ENCODE measurements at regions not wholly inside any gene's neighbourhood (a gene's known extent, or its start where the extent isn't known, plus 50 kb on each side); places are given as distances from the start of the nearest gene placed in this dataset.

DNA sequence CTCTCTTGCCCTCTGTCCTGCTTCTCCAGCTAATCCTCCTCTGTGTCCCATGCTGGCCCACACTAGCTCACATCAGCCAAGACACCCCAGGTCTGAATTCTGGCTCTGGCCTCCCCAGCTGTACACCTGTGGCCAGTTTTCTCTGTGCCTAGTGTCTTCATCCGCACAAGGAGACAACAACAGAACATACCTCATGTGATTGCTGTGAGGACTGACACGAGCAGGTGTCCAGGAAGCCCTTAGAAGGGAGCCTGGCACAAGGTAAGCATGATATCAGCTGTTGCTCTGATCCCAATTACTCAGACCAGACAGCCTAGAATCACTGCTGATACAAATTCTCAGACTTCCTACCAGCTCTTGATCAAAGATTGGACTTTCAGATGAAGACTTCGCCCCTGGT is 71.2 kb upstream of the GJB5 start:
- Histone ChIP-seq H3K27me3 (no peaks in the 10 kb centered on the region), H3K27ac (peak overlapping the region; percentile 83), H3K9ac (ENCODE audit: low read depth in 2 of 2, low read length in 2 of 2) (peak overlapping the region in 1 of 2 donors; percentile 53), H3K4me3 (no peak overlapping the region), H3K9me3 (no peaks in the 10 kb centered on the region), H3K36me3 (no peaks in the 10 kb centered on the region), H3K4me1 (no peaks in the 10 kb centered on the region)
- no peak for TF ChIP-seq CTCF (IDR thresholded peaks at IDR 0.05)
- no peak for DNase-seq
- intact Hi-C loops (cut with DNase I) = no loop called here

- H3K27ac ChIP-seq = peak overlapping the region; percentile 83
- H3K36me3 ChIP-seq = no peaks in the 10 kb centered on the region
- peak overlapping the region in 1 of 2 donors; percentile 43 for H3K9ac ChIP-seq (ENCODE audit: low read depth in 2 of 2, low read length in 2 of 2)
- DNase-seq = peak; percentile 49
- no peak for TF ChIP-seq CTCF (IDR thresholded peaks at IDR 0.05)
- peak overlapping the region; percentile 22 for H3K4me3 ChIP-seq
- intact Hi-C loops (cut with DNase I) = no loop called here
- no peaks in the 10 kb centered on the region for H3K27me3 ChIP-seq
- no peaks in the 10 kb centered on the region for H3K9me3 ChIP-seq
- H3K4me1 ChIP-seq = no peaks in the 10 kb centered on the region
Observed at GRCh38 chr1:34684266-34684665, 70.6 kb upstream of the GJB5 start.

DNA sequence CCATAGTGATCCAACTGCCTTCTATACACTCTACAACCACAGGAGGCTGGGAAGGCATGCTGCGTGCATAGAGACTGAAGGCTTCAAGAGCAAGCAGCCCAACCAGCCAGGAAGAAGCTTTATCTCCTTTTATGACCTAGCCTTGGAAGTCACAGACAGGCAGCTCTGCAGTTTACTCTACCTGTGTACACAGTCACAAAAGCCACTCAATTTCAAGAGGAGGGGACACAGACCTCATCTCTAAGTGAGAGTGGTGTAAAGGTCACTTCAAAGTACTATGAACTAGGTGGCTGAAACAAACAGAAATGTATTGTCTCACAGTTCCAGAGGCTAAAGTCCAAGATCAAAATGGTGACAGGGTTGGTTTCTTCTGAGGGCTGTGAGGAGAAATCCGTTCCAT is 69.6 kb upstream of the GJB5 start:
- DNase-seq = peak; percentile 65
- Histone ChIP-seq H3K4me3 (peak overlapping the region; percentile 22), H3K9ac (ENCODE audit: low read depth in 2 of 2, low read length in 2 of 2) (peak overlapping the region in 1 of 2 donors; percentile 43), H3K4me1 (no peaks in the 10 kb centered on the region), H3K27ac (peak overlapping the region; percentile 83), H3K36me3 (no peaks in the 10 kb centered on the region), H3K27me3 (no peaks in the 10 kb centered on the region), H3K9me3 (no peaks in the 10 kb centered on the region)
- intact Hi-C loops (cut with DNase I) = no loop called here
- no peak for TF ChIP-seq CTCF (IDR thresholded peaks at IDR 0.05)

DNA sequence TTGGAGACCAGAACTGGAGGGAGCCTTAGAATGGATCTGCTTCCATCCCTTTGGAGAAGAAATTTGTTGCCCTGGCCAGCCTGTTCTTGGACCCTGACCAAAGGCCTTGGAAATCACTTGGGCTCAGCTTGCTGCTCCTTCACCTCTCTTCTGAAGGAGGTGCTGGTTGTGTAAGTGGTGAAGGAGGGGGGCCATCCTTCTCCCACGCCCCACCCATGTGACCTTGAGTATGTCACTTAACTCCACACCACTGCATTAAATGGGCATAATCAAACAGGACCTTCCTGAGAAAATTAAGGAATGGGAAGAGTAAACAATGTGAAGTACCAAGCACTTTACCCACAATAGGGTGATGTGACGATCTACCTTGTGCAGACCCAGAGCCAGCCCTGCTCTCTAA is 68.3 kb upstream of the GJB5 start:
- Histone ChIP-seq H3K27ac (no peak overlapping the region), H3K4me3 (no peak overlapping the region), H3K9ac (ENCODE audit: low read depth in 2 of 2, low read length in 2 of 2) (no peak overlapping the region), H3K4me1 (no peaks in the 10 kb centered on the region), H3K9me3 (no peaks in the 10 kb centered on the region), H3K27me3 (no peaks in the 10 kb centered on the region), H3K36me3 (no peaks in the 10 kb centered on the region)
- TF ChIP-seq CTCF (IDR thresholded peaks at IDR 0.05) = no peak
- no peak for DNase-seq
- intact Hi-C loops (cut with DNase I) = no loop called here

DNA sequence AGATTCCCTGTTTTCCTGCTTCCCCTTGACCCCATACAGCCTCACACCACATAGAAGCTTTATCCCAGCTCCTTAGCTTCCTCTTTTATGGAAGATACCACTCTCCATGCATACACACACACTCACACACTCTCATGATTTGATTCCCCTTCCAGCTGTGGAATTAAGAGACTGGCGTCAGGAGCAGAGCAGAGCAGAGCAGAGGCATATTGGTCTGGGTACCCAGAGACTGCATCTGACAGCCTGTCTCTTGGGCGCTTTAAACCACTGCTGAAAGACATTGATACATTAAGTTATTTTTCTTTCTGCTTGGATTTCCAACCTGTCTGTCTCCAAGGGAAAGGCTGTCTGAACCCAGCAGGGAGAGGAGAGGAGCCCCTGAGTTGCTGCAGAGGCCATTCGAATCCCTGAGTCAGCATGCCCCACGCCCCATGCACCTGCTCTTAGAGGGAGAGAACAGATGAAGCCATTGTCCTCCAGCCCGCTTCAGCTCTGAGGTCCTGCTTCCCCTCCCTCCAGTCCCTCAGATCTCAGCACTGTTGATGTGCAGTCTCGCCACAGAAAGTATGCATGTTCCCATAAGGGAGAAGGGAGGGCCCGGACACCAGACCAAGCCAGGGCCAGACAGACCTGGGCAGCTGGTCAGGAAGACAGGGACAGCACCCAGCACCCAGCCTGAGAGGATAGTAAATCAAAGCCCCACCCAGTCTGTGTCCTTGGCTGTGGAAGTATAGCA is 66.7 kb upstream of the GJB5 start:
- H3K27ac ChIP-seq = peak overlapping the region; percentile 10
- H3K27me3 ChIP-seq = no peaks in the 10 kb centered on the region

More for the DNA sequence above, 66.7 kb upstream of the GJB5 start:
- TF ChIP-seq CTCF (IDR thresholded peaks at IDR 0.05) = no peak
- intact Hi-C loops (cut with DNase I) = no loop called here
- no peaks in the 10 kb centered on the region for H3K9me3 ChIP-seq
- peak; percentile 81 for DNase-seq
- no peak overlapping the region for H3K4me3 ChIP-seq
- no peaks in the 10 kb centered on the region for H3K4me1 ChIP-seq
- no peaks in the 10 kb centered on the region for H3K36me3 ChIP-seq
- peak overlapping the region in 1 of 2 donors; percentile 9 for H3K9ac ChIP-seq (ENCODE audit: low read depth in 2 of 2, low read length in 2 of 2)
